Fibroblast of pulmonary artery (primary cell): ENCODE measurements at regions not wholly inside any gene's neighbourhood (a gene's known extent, or its start where the extent isn't known, plus 50 kb on each side); places are given as distances from the start of the nearest gene placed in this dataset.

Source experiments
- DNase-seq: peaks from one replicate; pipeline ENCODE4 v3.0.0-alpha.2; 2010; ENCODE audit warnings: low read depth
- H3K4me3 ChIP-seq: replicated peaks from 2 replicates; pipeline ENCODE4 v1.5.1; 2011; ENCODE audit warnings: low read depth, mild to moderate bottlenecking, control low read depth, low read length, moderate library complexity
- TF ChIP-seq, protein P1 (sequence below): IDR thresholded peaks from 2 replicates; pipeline ENCODE4 v1.5.1; 2011; ENCODE audit warnings: mild to moderate bottlenecking, control low read depth, low read length, inconsistent platforms; ENCODE audit errors: missing control alignments

- DNase-seq: no peak
- TF ChIP-seq, protein P1, sequence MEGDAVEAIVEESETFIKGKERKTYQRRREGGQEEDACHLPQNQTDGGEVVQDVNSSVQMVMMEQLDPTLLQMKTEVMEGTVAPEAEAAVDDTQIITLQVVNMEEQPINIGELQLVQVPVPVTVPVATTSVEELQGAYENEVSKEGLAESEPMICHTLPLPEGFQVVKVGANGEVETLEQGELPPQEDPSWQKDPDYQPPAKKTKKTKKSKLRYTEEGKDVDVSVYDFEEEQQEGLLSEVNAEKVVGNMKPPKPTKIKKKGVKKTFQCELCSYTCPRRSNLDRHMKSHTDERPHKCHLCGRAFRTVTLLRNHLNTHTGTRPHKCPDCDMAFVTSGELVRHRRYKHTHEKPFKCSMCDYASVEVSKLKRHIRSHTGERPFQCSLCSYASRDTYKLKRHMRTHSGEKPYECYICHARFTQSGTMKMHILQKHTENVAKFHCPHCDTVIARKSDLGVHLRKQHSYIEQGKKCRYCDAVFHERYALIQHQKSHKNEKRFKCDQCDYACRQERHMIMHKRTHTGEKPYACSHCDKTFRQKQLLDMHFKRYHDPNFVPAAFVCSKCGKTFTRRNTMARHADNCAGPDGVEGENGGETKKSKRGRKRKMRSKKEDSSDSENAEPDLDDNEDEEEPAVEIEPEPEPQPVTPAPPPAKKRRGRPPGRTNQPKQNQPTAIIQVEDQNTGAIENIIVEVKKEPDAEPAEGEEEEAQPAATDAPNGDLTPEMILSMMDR: no peak
- H3K4me3 ChIP-seq: no peak overlapping the region
Observed at GRCh38 chr4:83870328-83870950, 334.5 kb downstream of the GPAT3 start.

- TF ChIP-seq, protein P1: no peak
- no peak overlapping the region for H3K4me3 ChIP-seq
- DNase-seq: no peak
Observed at GRCh38 chr4:83866834-83867621, 331.1 kb downstream of the GPAT3 start.

- TF ChIP-seq, protein P1: no peak
- H3K4me3 ChIP-seq: no peak overlapping the region
- no peak for DNase-seq
Observed at GRCh38 chr4:83865417-83866150, 329.7 kb downstream of the GPAT3 start.

DNA sequence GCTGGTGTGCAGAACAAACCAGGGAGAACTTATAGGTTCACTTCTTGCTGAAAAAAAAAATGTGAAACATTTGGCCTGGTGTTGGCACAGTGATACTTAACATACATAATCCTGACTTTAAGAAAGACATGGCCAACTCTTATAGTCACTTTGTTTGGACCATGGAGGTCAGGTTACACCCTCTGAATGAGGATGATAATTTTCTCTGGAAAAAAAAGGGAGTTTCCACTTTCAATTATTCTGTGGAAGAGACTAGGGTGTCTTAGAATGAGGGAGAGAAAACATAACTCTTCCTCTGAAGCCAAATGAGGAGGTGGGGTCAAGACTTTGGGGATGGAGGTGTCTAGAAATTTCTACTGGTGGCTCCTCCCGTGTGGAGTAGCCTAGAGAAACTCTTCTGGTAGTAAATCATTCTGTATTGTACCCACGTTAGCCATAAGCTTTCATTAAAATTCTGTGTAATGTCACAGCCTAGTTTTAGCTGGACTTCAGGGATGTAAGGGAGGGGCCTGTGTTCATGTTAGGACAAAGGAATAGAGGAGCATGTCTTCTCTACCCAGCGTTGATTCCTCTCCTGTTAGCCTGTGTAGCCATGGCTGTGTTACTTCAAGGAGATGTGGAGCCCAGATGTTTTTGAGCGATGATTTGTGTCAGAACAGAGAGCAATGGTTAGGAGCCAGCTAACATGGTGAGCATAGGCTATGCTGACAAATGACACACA lies 328.3 kb downstream of the GPAT3 start:
- no peak for DNase-seq
- H3K4me3 ChIP-seq: no peak overlapping the region
- TF ChIP-seq, protein P1: no peak

DNA sequence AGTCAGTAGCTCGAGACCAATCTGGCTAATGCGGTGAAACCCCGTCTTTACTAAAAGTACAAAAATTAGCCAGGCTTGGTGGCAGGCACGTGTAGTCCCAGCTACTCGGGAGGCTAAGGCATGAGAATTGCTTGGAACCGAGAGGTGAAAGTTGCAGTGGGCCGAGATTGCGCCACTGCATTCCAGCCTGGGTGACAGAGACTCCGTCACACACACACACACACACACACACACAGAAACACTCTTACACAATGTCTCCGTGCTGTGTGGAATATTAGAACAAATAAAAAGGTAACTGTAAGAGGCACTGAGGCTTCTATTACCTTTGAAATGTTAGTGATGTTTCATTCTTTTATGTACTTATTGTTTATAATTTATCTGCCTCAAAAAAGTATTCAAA lies 326.6 kb downstream of the GPAT3 start:
- TF ChIP-seq, protein P1: no peak
- no peak overlapping the region for H3K4me3 ChIP-seq
- DNase-seq: no peak

GRCh38 chr4:83860200-83860599 lies 324.3 kb downstream of the GPAT3 start:
- TF ChIP-seq, protein P1: no peak
- no peak overlapping the region for H3K4me3 ChIP-seq
- DNase-seq: no peak
